ENCODE measurements at regions not wholly inside any gene's neighbourhood (a gene's known extent, or its start where the extent isn't known, plus 50 kb on each side); places are given as distances from the start of the nearest gene placed in this dataset.

GRCh38 chr9:78575081-78575480, 278.2 kb downstream of the PSAT1 start:
- no peak for TF ChIP-seq CTCF (IDR thresholded peaks at IDR 0.05)
- no peak for TF ChIP-seq POLR2AphosphoS5 (IDR thresholded peaks at IDR 0.05)

All from stomach (tissue), 4 donors.